HG03139 (cell line): ENCODE measurements at regions not wholly inside any gene's neighbourhood (a gene's known extent, or its start where the extent isn't known, plus 50 kb on each side); places are given as distances from the start of the nearest gene placed in this dataset.

ENCODE experiments used
- ATAC-seq: cut with Tn5 transposase; IDR thresholded peaks from one replicate; pipeline ENCODE4 v1.9.1; 2021; ENCODE audit not compliant: unreplicated experiment

GRCh38 chr6:156650896-156651390 lies 126.2 kb upstream of the ARID1B start:
- ATAC-seq, result no peak

GRCh38 chr6:156648616-156649015 lies 128.6 kb upstream of the ARID1B start:
- ATAC-seq, result no peak

DNA sequence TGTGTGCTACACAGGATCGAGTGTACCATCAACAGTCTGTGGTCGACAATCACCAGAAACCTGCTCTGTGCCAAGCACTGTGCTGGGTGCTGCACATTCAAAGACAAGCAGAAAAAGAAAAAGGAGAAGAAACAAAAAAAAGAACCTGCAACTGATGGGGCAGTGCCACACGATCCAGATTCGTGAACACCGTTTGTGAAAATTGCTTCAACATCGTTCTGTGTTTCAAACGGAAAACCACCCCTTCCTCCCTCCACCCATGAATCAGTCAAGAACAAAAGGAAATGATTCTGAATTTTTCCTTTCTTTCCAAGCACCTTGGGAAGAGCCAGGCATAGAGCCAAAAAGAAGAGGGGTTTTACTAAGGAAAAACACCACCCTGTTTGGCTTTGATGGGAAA lies 129.2 kb upstream of the ARID1B start:
- no peak for ATAC-seq

DNA sequence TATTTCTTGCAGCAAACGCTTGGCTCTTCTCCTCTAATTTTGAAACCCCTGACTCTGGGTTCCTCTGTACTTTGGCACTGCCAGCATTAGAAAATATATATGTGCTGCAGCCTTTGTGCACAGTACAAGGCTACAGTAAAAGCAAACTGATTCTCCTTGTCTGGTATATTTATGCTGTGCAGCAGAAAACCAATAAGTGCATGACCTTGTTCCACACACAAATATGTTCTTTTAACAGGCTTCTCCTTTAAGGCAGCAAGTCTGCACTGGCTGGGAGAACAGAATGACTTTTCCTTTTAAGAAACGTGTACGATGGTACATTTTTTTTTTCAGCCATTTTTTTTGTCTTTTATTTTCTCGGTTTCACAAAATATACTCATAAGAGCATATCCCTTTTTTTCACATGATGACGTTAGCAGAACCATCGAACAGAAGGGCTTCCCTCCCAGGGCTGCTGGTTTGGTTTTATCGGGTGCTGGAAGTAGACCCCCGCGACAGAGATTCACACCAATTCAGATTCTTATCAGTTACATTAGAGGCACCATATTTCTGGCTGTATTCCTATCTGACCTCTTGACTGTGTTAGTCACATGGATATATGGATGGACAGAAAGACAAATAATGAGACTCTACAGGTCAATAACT lies 129.9 kb upstream of the ARID1B start:
- ATAC-seq, result no peak

GRCh38 chr6:156646496-156646895 lies 130.7 kb upstream of the ARID1B start:
- no peak for ATAC-seq

GRCh38 chr6:156645097-156645496 lies 132.1 kb upstream of the ARID1B start:
- no peak for ATAC-seq

GRCh38 chr6:156639009-156639721 lies 138.0 kb upstream of the ARID1B start:
- no peak for ATAC-seq

- no peak for ATAC-seq
Observed at GRCh38 chr6:156638581-156638980, 138.6 kb upstream of the ARID1B start.

GRCh38 chr6:156634951-156635371 lies 142.2 kb upstream of the ARID1B start:
- ATAC-seq, result no peak

- no peak for ATAC-seq
Observed at GRCh38 chr6:156634048-156634447, 143.1 kb upstream of the ARID1B start.

DNA sequence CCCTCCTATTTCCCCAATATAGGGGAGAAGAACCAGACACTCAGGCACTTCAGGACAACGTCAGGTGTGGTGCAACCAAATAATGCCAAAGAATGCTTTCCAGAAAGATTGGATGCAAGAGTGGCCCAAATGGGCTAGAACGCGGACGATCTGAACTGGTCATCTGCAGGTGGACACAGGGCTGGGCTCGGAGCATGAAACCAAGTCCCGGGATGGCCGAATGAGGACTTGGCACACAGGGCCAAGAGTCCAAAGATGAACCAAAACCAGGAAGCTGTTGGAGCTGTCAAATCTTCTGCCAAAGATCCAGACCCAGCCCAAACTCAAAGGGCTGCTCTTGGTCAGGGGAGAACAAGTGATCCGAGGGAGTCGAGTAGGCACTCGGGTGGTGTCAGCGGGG lies 143.9 kb upstream of the ARID1B start:
- ATAC-seq, result no peak

DNA sequence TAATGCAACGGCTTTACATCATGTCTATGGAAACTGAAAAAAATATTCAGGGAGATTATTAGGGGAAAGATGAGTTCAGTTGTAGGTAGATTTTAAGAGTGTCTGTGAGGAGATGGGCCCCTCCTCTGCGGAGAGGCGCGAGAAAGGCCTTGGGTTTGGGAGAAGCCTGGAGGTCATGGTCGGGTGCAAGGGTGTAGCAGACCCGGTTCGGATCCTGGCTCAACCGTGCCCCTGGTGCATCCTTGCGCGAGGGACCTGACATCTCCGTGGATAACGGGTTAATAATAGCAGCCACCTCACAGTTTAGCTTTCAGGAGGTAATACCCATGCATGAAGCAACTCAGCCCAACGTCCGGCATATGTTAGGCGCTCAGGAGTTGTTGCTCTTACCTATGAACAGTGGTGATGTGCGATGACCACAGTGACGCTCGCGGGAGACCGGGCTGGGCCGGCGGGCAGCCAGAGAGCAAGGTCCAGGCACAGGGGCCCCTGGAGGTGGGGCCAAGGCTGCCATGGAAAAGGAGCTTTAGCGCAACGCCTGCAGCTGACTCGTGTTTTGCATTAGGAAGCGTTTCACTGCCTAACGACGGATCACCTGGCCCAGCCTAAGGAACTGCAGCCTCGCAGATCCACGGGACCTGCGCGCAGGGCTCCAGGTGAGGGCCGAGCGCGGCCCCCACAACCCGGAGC lies 146.4 kb upstream of the ARID1B start:
- ATAC-seq, result no peak

- ATAC-seq, result no peak
Observed at GRCh38 chr6:156628805-156629204, 148.4 kb upstream of the ARID1B start.

GRCh38 chr6:156627524-156627923 lies 149.7 kb upstream of the ARID1B start:
- no peak for ATAC-seq

- ATAC-seq, result no peak
Observed at GRCh38 chr6:156622185-156622584, 155.0 kb upstream of the ARID1B start.

GRCh38 chr6:156620331-156620730 lies 156.8 kb upstream of the ARID1B start:
- no peak for ATAC-seq

GRCh38 chr6:156618600-156619205 lies 158.5 kb upstream of the ARID1B start:
- no peak for ATAC-seq

DNA sequence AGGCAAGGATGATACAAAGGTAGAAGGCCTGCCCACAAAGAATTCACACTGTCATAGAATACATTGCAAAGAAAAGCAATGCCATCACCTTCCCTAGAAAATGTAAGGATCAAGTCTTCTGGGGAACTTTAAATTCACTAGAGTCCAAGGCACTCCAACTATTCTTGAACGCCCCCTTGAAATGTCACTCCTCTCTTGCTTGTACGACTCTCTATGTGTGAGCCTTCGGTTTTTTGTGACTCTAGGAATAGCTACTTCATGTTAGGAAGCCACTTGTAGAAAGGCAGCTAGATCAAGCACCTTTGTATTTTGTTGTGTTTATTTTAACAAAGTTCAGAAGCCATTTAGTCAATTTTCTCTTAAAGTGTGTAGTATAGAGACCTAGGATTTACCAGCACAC lies 159.2 kb upstream of the ARID1B start:
- ATAC-seq, result no peak

DNA sequence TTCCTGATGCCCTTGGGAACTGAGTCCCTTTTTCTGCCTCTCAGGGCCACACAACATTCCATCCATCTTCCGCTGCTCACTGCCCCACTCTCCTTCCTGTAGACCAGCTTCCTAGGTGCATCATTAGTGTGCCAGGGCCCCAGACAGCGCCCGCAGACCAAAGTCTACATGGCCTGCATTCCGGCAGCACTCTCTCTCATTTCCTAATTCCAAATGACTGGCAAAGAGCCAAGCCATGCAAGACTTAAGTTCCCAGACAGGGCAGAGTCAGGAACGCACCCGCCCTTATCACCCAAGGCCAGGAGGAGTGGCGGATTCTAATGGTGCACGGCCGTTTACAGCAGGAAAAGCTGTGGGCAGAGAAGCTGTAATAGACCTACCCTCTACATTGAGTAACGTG lies 159.8 kb upstream of the ARID1B start:
- no peak for ATAC-seq

- ATAC-seq, result no peak
Observed at GRCh38 chr6:156616495-156616894, 160.7 kb upstream of the ARID1B start.

DNA sequence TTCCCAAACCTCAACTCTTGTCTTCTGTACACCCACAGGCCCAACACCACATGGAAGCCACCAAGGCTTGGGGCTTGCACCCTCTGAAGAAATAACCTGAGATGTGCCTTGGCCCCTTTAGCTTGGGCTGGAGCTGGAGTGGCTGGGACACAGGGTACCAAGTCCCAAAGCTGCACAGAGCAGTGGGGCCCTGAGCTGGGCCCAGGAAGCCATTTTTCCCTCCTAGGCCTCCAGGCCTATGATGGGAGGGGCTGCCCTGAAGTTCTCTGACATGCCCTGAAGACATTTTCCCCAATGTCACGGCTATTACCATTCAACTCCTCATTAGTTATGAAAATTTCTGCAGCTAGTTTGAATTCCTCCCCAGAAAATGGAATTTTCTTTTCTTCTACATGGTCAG lies 163.2 kb upstream of the ARID1B start:
- ATAC-seq, result no peak

DNA sequence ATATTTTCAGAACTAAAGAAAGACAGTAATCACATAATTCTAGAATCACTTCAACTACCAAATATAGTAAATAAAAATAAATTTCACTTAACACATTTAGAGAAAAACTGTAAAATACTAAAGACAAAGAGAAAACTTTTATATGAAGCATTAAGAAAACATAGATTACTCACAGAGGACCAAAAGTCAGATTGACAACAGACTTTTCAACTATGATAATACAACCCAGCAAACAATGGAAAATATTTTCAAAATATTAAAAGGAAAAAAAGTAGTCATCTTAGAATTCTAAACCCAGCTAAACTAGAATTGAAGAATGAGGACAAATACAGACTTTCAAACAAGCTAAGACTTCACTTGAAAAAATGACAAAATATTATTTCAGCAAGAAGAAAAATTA lies 164.8 kb upstream of the ARID1B start:
- no peak for ATAC-seq
